Parathyroid adenoma (tissue), 2 donors: ENCODE measurements at regions not wholly inside any gene's neighbourhood (a gene's known extent, or its start where the extent isn't known, plus 50 kb on each side); places are given as distances from the start of the nearest gene placed in this dataset.

Experiments
- H2AFZ ChIP-seq: fragments of 300-600 bp; sonication (generic); one replicate; pipeline ENCODE4 v1.7.0; 2017; ENCODE audit warnings: antibody characterized with exemption, mild to moderate bottlenecking
- H3K27ac ChIP-seq: fragments of 300-600 bp; sonication (generic); one replicate; pipeline ENCODE4 v1.7.0; 2017
- H3K27me3 ChIP-seq: fragments of 300-600 bp; sonication (generic); one replicate; pipeline ENCODE4 v1.7.0; 2017; ENCODE audit warnings: low read length; ENCODE audit not compliant: control insufficient read depth, insufficient read depth
- H3K36me3 ChIP-seq: fragments of 300-600 bp; sonication (generic); one replicate; pipeline ENCODE4 v1.7.0; 2017; ENCODE audit warnings: low read length; ENCODE audit not compliant: control insufficient read depth, insufficient read depth
- H3K4me1 ChIP-seq: fragments of 300-600 bp; sonication (generic); one replicate; pipeline ENCODE4 v1.7.0; 2017; ENCODE audit warnings: control low read depth
- H3K4me2 ChIP-seq: fragments of 300-600 bp; sonication (generic); one replicate; pipeline ENCODE4 v1.7.0; 2017; ENCODE audit warnings: low read length
- H3K4me3 ChIP-seq: fragments of 300-600 bp; sonication (generic); one replicate; pipeline ENCODE4 v1.7.0; 2017; ENCODE audit warnings: low read depth, low read length
- H3K79me2 ChIP-seq: fragments of 300-600 bp; sonication (generic); one replicate; pipeline ENCODE4 v1.7.0; 2017; ENCODE audit warnings: control low read depth
- H3K9ac ChIP-seq: fragments of 300-600 bp; sonication (generic); one replicate; pipeline ENCODE4 v1.7.0; 2017; ENCODE audit warnings: mild to moderate bottlenecking
- H3K9me3 ChIP-seq: fragments of 300-600 bp; sonication (generic); one replicate; pipeline ENCODE4 v1.7.0; 2017; ENCODE audit warnings: low read length; ENCODE audit not compliant: control insufficient read depth
- TF ChIP-seq, protein P1 (sequence below): fragments of 300-600 bp; sonication (generic); IDR thresholded peaks from one replicate; pipeline ENCODE4 v1.7.0; 2017; ENCODE audit warnings: antibody characterized with exemption, mild to moderate bottlenecking
- donor health status: primary hyperparathyroidism.

DNA sequence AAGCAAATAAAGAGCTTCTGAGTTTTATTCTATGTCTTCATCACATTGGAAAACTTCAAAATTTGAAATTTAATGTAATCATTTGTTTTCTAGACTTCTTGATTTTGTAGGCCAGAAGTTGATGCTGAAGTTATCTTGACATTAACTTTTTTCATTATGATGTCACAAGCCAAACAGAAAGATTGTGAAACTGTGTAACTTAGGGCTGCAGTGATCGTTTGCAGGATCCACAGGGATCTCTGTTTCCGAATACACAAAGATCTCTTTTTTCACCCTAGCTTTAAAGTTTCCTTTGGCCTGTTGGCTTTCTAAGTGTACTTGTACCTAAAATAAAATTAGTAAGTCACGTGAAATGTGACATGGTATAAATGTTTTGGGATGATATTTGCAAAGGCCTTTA is 594.9 kb upstream of the CDH2 start:
- Histone ChIP-seq H3K36me3 (no peaks in the 10 kb centered on the region), H3K27me3 (no peaks in the 10 kb centered on the region), H3K79me2 (no peaks in the 10 kb centered on the region), H3K9ac (no peak overlapping the region), H3K27ac (no peak overlapping the region), H2AFZ (no peak overlapping the region), H3K9me3 (no peaks in the 10 kb centered on the region), H3K4me2 (no peak overlapping the region), H3K4me1 (no peaks in the 10 kb centered on the region), H3K4me3 (no peak overlapping the region)
- TF ChIP-seq, protein P1, sequence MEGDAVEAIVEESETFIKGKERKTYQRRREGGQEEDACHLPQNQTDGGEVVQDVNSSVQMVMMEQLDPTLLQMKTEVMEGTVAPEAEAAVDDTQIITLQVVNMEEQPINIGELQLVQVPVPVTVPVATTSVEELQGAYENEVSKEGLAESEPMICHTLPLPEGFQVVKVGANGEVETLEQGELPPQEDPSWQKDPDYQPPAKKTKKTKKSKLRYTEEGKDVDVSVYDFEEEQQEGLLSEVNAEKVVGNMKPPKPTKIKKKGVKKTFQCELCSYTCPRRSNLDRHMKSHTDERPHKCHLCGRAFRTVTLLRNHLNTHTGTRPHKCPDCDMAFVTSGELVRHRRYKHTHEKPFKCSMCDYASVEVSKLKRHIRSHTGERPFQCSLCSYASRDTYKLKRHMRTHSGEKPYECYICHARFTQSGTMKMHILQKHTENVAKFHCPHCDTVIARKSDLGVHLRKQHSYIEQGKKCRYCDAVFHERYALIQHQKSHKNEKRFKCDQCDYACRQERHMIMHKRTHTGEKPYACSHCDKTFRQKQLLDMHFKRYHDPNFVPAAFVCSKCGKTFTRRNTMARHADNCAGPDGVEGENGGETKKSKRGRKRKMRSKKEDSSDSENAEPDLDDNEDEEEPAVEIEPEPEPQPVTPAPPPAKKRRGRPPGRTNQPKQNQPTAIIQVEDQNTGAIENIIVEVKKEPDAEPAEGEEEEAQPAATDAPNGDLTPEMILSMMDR = no peak

DNA sequence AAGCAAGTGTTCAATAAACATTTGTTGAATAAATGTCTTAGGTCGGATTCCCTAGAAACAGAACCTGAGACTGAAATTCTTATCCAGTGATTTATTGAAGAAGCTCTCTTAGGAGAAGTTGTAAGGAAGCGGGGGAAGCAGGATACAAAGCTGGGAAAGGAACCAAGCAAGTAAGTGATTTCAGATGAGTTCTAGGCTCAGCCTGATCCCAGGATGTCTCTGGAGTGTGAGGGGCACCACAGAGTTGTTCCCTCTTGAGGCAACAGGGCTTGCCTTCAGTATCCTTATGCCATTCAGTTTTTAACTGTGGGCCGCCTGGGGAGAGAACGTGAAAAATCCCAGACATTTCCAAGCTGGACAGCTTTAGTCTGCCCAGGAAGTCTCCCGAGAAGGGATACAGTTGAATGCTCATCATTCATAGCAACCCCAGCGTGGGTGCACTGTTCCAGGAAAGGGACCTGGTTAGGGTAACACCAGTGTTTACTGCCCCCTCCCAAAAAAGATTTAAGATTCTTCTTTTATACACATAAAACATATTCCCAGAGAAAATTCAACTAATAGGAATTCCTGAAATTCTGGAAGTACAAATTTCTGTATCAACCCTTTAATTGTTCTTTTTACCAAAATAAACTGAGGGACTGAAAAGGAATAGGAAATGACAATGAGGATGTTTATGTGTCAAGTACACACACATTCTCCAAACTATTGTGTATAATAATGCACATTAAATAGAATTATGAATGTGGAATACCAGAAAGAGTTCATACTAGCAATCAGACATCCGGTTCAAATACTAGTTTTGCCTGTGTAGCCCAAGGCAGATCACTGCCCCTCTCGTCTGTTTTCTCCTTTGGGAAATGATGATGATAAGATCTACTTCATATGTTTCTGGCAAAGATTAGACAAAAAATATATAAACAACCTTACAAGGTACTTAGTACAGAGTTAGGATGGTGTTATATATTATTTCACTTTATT is 592.1 kb upstream of the CDH2 start:
- Histone ChIP-seq H3K79me2 (no peaks in the 10 kb centered on the region), H3K4me2 (no peak overlapping the region), H3K36me3 (no peaks in the 10 kb centered on the region), H3K27me3 (no peaks in the 10 kb centered on the region), H3K9ac (no peak overlapping the region), H3K4me3 (no peak overlapping the region), H3K4me1 (no peaks in the 10 kb centered on the region), H2AFZ (no peak overlapping the region), H3K9me3 (no peaks in the 10 kb centered on the region), H3K27ac (no peak overlapping the region)
- TF ChIP-seq, protein P1 = no peak

DNA sequence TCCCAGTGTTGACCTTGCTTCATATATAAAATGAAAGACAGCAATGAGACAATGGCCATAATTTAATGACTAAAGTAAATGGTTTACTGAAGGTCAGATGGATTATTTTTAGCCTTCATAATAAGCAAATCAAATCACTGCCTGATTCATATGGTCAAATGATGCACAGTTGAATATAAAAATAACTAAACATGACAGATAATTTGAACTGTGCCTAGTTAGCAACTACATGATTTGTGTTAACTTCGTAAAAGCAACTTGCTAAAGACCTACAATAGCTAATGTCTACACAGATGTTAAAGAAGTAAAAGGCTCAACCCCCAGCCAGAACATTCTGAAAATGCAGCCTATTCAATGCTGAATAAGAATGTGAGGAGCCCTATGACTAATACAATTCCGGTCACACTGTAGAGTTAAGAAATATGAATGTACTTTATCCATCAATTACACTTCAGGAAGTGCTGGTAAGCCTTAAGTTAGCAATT is 590.8 kb upstream of the CDH2 start:
- no peaks in the 10 kb centered on the region for H3K4me1 ChIP-seq
- TF ChIP-seq, protein P1 = no peak
- no peaks in the 10 kb centered on the region for H3K9me3 ChIP-seq
- H2AFZ ChIP-seq = no peak overlapping the region
- H3K79me2 ChIP-seq = no peaks in the 10 kb centered on the region
- H3K27me3 ChIP-seq = no peaks in the 10 kb centered on the region
- no peak overlapping the region for H3K4me3 ChIP-seq
- no peak overlapping the region for H3K9ac ChIP-seq
- H3K36me3 ChIP-seq = no peaks in the 10 kb centered on the region
- H3K4me2 ChIP-seq = no peak overlapping the region
- H3K27ac ChIP-seq = no peak overlapping the region

DNA sequence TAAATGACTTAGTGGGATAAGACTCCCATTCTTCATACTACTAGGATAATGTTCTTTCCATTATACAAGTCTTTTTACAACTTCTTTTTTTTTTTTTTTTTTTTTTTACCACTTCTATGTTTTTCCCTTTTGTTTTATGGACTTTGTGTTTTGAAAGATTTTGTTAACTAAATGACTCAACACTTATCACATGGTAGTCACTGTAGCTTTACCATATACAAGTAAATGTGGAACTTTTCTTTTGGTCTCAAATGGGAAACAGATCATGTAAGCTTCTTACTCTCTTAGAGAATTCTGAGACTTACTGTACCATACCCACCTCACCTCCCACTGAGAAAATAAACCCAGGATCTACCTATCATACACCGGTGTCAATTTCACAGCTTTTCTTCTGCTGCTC is 590.3 kb upstream of the CDH2 start:
- Histone ChIP-seq H3K9ac (no peak overlapping the region), H3K36me3 (no peaks in the 10 kb centered on the region), H3K27ac (no peak overlapping the region), H2AFZ (no peak overlapping the region), H3K4me2 (no peak overlapping the region), H3K4me3 (no peak overlapping the region), H3K4me1 (no peaks in the 10 kb centered on the region), H3K9me3 (no peaks in the 10 kb centered on the region), H3K79me2 (no peaks in the 10 kb centered on the region), H3K27me3 (no peaks in the 10 kb centered on the region)
- TF ChIP-seq, protein P1 = no peak
